Trophoblast cell (in vitro differentiated cells and primary cell): ENCODE measurements at regions not wholly inside any gene's neighbourhood (a gene's known extent, or its start where the extent isn't known, plus 50 kb on each side); places are given as distances from the start of the nearest gene placed in this dataset.
A peak's percentile ranks its signal among the peaks of the same experiment; 100 is the strongest.

Source experiments
- DNase-seq, 2 donors: peaks; one replicate each; pipeline ENCODE4 v3.0.0-alpha.2; 2016
- H2AFZ ChIP-seq: 2 replicates; pipeline ENCODE4 v1.6.1; 2013; ENCODE audit warnings: low read length, moderate library complexity, mild to moderate bottlenecking; ENCODE audit not compliant: insufficient read depth, poor library complexity
- H2AK5ac ChIP-seq: 2 replicates; pipeline ENCODE4 v1.6.1; 2013; ENCODE audit warnings: mild to moderate bottlenecking, low read length
- H2BK120ac ChIP-seq: 2 replicates; pipeline ENCODE4 v1.6.1; 2013; ENCODE audit warnings: low read length, mild to moderate bottlenecking, moderate library complexity; ENCODE audit not compliant: insufficient read depth, poor library complexity
- H2BK12ac ChIP-seq: 2 replicates; pipeline ENCODE4 v1.6.1; 2013; ENCODE audit warnings: mild to moderate bottlenecking, low read length, moderate library complexity
- H2BK5ac ChIP-seq: 2 replicates; pipeline ENCODE4 v1.6.1; 2013; ENCODE audit warnings: low read length, low read depth, moderate library complexity, mild to moderate bottlenecking; ENCODE audit not compliant: poor library complexity
- H3K14ac ChIP-seq: 2 replicates; pipeline ENCODE4 v1.6.1; 2013; ENCODE audit warnings: mild to moderate bottlenecking, low read length
- H3K18ac ChIP-seq: 2 replicates; pipeline ENCODE4 v1.6.1; 2013; ENCODE audit warnings: mild to moderate bottlenecking, low read length
- H3K23ac ChIP-seq: 2 replicates; pipeline ENCODE4 v1.6.1; 2013; ENCODE audit warnings: low read length
- H3K27ac ChIP-seq: 2 replicates; pipeline ENCODE4 v1.5.1; 2013; ENCODE audit warnings: low read depth, mild to moderate bottlenecking, inconsistent platforms, low read length, moderate library complexity
- H3K27me3 ChIP-seq: 2 replicates; pipeline ENCODE4 v1.6.1; 2013; ENCODE audit warnings: inconsistent platforms, mild to moderate bottlenecking, low read length, moderate library complexity; ENCODE audit not compliant: insufficient read depth
- H3K36me3 ChIP-seq, 2 experiments: 1 replicate in 1 of 2; 2 replicates in 1 of 2; pipeline ENCODE4 v1.6.1; 2013; ENCODE audit warnings: low read length in 2 of 2, mild to moderate bottlenecking in 2 of 2, moderate library complexity in 1 of 2; ENCODE audit not compliant: insufficient read depth in 2 of 2, control insufficient read depth in 1 of 2
- H3K4ac ChIP-seq: 2 replicates; pipeline ENCODE4 v1.6.1; 2013; ENCODE audit warnings: low read depth, mild to moderate bottlenecking, low read length, moderate library complexity
- H3K4me1 ChIP-seq, 2 experiments: 1 replicate in 1 of 2; 2 replicates in 1 of 2; pipeline ENCODE4 v1.6.1; 2013; ENCODE audit warnings: low read length in 2 of 2, mild to moderate bottlenecking in 2 of 2, moderate library complexity in 1 of 2; ENCODE audit not compliant: insufficient read depth in 2 of 2, control insufficient read depth in 1 of 2
- H3K4me2 ChIP-seq: 2 replicates; pipeline ENCODE4 v1.6.1; 2013; ENCODE audit warnings: inconsistent platforms, mild to moderate bottlenecking, low read length, moderate library complexity
- H3K4me3 ChIP-seq: 2 replicates; pipeline ENCODE4 v1.5.1; 2013; ENCODE audit warnings: mild to moderate bottlenecking, low read depth, low read length, inconsistent platforms
- H3K79me1 ChIP-seq: one replicate; pipeline ENCODE4 v1.6.1; 2013; ENCODE audit warnings: low read length
- H3K79me2 ChIP-seq: 2 replicates; pipeline ENCODE4 v1.6.1; 2013; ENCODE audit warnings: low read length, mild to moderate bottlenecking; ENCODE audit not compliant: control insufficient read depth, insufficient read depth, poor library complexity
- H3K9ac ChIP-seq: 2 replicates; pipeline ENCODE4 v1.6.1; 2013; ENCODE audit warnings: mild to moderate bottlenecking, low read length
- H3K9me3 ChIP-seq: 2 replicates; pipeline ENCODE4 v1.6.1; 2013; ENCODE audit warnings: low read depth, mild to moderate bottlenecking, control low read depth, inconsistent platforms, low read length; ENCODE audit not compliant: insufficient read depth
- H4K12ac ChIP-seq: 2 replicates; pipeline ENCODE4 v1.6.1; 2013; ENCODE audit warnings: low read depth, mild to moderate bottlenecking, low read length, moderate library complexity
- H4K8ac ChIP-seq: 2 replicates; pipeline ENCODE4 v1.6.1; 2013; ENCODE audit warnings: low read depth, mild to moderate bottlenecking, low read length, moderate library complexity
- H4K91ac ChIP-seq: one replicate; pipeline ENCODE4 v1.6.1; 2013; ENCODE audit warnings: low read depth, mild to moderate bottlenecking, low read length, moderate library complexity
- WGBS: extraction: QIAGEN DNeasy Blood & Tissue Kit; methylation state at CpG from one replicate; pipeline ENCODE4 v1.1.7; 2013; ENCODE audit warnings: missing lambda C conversion rate; ENCODE audit not compliant: insufficient read length, insufficient coverage; ENCODE audit errors: extremely low coverage; 5-methylcytosine and 5-hydroxymethylcytosine counted together

DNA sequence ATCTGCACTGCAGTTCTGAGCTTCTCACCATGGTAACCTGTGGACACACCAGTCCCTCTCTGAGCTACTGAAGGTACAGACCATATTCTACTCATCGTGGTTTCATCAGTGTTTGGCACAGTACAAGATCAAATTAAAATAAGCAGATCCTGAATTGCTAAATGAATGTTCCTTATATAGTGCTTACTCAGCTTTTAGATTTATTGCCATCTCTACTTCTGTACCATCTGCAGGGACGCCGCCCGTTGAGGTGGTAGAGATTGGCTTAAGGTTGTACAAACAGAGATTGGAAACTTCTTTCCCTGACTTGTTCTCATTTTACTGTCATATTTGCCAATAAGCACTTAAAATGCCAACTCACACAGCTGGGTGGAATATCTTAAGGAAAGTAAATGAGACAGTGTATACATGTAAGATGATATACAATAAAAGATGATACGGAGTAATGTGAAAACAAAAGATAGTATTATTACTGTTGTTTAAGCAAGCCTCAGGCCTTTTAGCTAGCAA lies 223.4 kb upstream of the FOXQ1 start:
- Histone ChIP-seq H3K4me3 (no peak overlapping the region), H4K12ac (no peak overlapping the region), H3K9ac (no peak overlapping the region), H3K4me1 (no peaks in the 10 kb centered on the region), H4K8ac (no peak overlapping the region), H3K4me2 (no peak overlapping the region), H3K79me1 (no peaks in the 10 kb centered on the region), H3K9me3 (no peaks in the 10 kb centered on the region), H3K4ac (no peak overlapping the region), H2BK120ac (no peak overlapping the region), H3K79me2 (no peaks in the 10 kb centered on the region), H3K14ac (no peak overlapping the region), H3K18ac (no peak overlapping the region), H4K91ac (no peak overlapping the region), H2AK5ac (no peak overlapping the region), H3K27ac (no peak overlapping the region), H2BK12ac (no peak overlapping the region), H3K23ac (no peak overlapping the region), H3K27me3 (no peaks in the 10 kb centered on the region), H3K36me3 (no peaks in the 10 kb centered on the region), H2BK5ac (no peak overlapping the region), H2AFZ (no peak overlapping the region)
- no peak for DNase-seq
- no CpG with 5 or more reads among the region's 5 CpGs for WGBS

DNA sequence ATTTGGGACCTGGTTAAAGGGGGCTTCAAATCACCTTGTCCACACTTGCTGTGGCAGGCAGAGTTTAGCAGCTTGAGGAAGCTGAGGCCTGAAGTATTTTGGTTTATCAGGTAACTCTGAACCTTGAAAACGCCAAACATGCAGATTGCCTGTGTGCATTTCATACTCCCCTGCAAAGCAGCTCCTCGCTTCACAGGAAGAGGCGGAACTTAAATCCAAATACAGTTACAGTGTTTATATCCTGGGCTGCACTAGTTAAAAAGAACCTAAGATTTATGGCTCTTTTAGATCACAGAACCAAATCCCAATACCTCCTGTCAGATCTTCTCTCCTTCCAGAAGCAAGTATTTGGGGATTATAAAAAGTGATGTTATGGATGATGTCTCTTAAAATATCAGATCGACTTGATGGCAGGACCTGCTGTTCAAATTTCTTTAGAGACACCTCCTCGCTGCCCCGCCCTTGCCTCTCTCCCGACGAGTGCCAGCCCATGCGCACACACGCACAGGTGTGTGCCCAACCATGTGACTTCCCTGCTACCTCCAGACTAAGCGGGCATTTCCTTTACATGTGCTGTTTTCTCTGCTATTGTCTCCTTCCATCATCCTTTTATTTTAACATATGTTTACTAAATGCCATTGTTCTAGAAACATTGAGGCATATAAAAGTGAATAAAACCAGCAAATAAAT lies 224.6 kb upstream of the FOXQ1 start:
- Histone ChIP-seq H3K18ac (no peak overlapping the region), H3K27me3 (no peaks in the 10 kb centered on the region), H3K23ac (no peak overlapping the region), H4K12ac (no peak overlapping the region), H4K8ac (no peak overlapping the region), H3K4me3 (no peak overlapping the region), H2BK5ac (no peak overlapping the region), H3K9ac (no peak overlapping the region), H3K79me2 (no peaks in the 10 kb centered on the region), H2AK5ac (no peak overlapping the region), H3K4me1 (no peaks in the 10 kb centered on the region), H4K91ac (no peak overlapping the region), H3K27ac (no peak overlapping the region), H2AFZ (no peak overlapping the region), H2BK12ac (no peak overlapping the region), H3K9me3 (no peaks in the 10 kb centered on the region), H3K79me1 (no peaks in the 10 kb centered on the region), H3K4ac (no peak overlapping the region), H3K4me2 (no peak overlapping the region), H2BK120ac (no peak overlapping the region), H3K36me3 (no peaks in the 10 kb centered on the region), H3K14ac (no peak overlapping the region)
- no peak for DNase-seq
- no CpG with 5 or more reads among the region's 11 CpGs for WGBS

- H3K9me3 ChIP-seq = no peaks in the 10 kb centered on the region
- H3K4me1 ChIP-seq = no peaks in the 10 kb centered on the region
- no peak overlapping the region for H2BK120ac ChIP-seq
- no CpG with 5 or more reads among the region's 10 CpGs for WGBS
- no peak overlapping the region for H3K23ac ChIP-seq
- H4K12ac ChIP-seq = no peak overlapping the region
- H3K27me3 ChIP-seq = no peaks in the 10 kb centered on the region
- no peak overlapping the region for H4K91ac ChIP-seq
- H3K79me1 ChIP-seq = no peaks in the 10 kb centered on the region
- no peaks in the 10 kb centered on the region for H3K36me3 ChIP-seq
- no peak overlapping the region for H2AK5ac ChIP-seq
- H3K14ac ChIP-seq = no peak overlapping the region
- DNase-seq = no peak
- no peak overlapping the region for H2BK12ac ChIP-seq
- no peak overlapping the region for H3K27ac ChIP-seq
- no peak overlapping the region for H2BK5ac ChIP-seq
- no peak overlapping the region for H3K4me2 ChIP-seq
- no peak overlapping the region for H4K8ac ChIP-seq
- H3K18ac ChIP-seq = no peak overlapping the region
- no peak overlapping the region for H3K4me3 ChIP-seq
- no peak overlapping the region for H3K9ac ChIP-seq
- no peak overlapping the region for H3K4ac ChIP-seq
- no peaks in the 10 kb centered on the region for H3K79me2 ChIP-seq
- H2AFZ ChIP-seq = no peak overlapping the region
Measured at GRCh38 chr6:1086446-1087153, 225.3 kb upstream of the FOXQ1 start.

DNA sequence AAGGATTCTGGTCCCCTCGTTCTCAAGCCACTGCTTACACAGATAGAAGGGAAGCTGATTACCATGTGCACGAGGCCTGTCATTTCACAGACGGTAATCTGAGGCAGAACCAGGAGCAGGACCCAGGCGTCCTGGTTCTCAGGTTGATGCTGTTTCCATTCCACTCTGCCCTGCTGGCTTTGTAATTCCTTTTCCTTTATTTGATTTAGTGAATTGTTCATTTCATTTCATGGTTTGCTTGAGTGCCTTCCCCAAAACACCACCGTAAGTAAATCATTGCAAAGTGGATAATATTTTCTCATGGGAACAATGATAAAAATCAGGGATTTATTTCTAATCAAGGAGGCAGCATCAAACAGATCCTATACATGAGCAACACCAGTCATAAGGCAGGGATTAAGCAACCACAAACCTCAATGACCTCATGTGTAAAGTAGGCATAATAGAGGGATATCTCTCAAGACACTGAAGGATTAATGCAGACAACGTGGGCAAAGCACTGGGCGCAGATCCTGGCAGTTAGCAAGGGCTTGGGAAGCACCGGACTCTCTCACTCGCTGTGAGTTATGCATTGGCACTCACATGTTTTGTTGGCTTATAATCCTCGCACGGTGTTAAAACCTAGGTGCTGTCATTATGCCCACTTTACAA lies 229.5 kb upstream of the FOXQ1 start:
- no CpG with 5 or more reads among the region's 11 CpGs for WGBS
- H2BK5ac ChIP-seq = no peak overlapping the region
- no peak overlapping the region for H3K4ac ChIP-seq
- H3K23ac ChIP-seq = no peak overlapping the region
- no peak overlapping the region for H3K4me3 ChIP-seq
- H3K79me1 ChIP-seq = no peaks in the 10 kb centered on the region
- H2AK5ac ChIP-seq = no peak overlapping the region
- H3K79me2 ChIP-seq = no peaks in the 10 kb centered on the region
- no peak overlapping the region for H2BK12ac ChIP-seq
- no peaks in the 10 kb centered on the region for H3K27me3 ChIP-seq
- no peaks in the 10 kb centered on the region for H3K36me3 ChIP-seq
- H2BK120ac ChIP-seq = no peak overlapping the region
- no peak overlapping the region for H4K8ac ChIP-seq
- no peak overlapping the region for H3K14ac ChIP-seq
- no peak overlapping the region for H3K4me2 ChIP-seq
- no peak overlapping the region for H2AFZ ChIP-seq
- H3K4me1 ChIP-seq = no peaks in the 10 kb centered on the region
- no peak overlapping the region for H3K18ac ChIP-seq
- DNase-seq = peak in 1 of 2 donors; percentile 27
- H4K12ac ChIP-seq = no peak overlapping the region
- no peak overlapping the region for H3K9ac ChIP-seq
- H4K91ac ChIP-seq = no peak overlapping the region
- H3K9me3 ChIP-seq = no peaks in the 10 kb centered on the region
- H3K27ac ChIP-seq = no peak overlapping the region
